ENCODE measurements at regions not wholly inside any gene's neighbourhood (a gene's known extent, or its start where the extent isn't known, plus 50 kb on each side); places are given as distances from the start of the nearest gene placed in this dataset.

- DNase-seq (ENCODE audit: low read depth, low spot score): no peak
- no peak for FAIRE-seq
- H3K36me3 ChIP-seq (ENCODE audit: control insufficient read depth in 2 of 2, insufficient read depth in 2 of 2, low read length in 1 of 2): no peaks in the 10 kb centered on the region
- H3K4me2 ChIP-seq (ENCODE audit: control insufficient read depth, insufficient read depth): no peak overlapping the region
- no peaks in the 10 kb centered on the region for H3K27me3 ChIP-seq (replicated peaks in 1 of 2; ENCODE audit: control insufficient read depth in 2 of 2, insufficient read depth in 2 of 2, low read length in 1 of 2)
- H2AFZ ChIP-seq (ENCODE audit: control insufficient read depth, low read depth, low read length): no peak overlapping the region
- H3K4me1 ChIP-seq (ENCODE audit: control insufficient read depth, insufficient read depth, low read length): no peaks in the 10 kb centered on the region
- WGBS (ENCODE audit: insufficient coverage, insufficient replicate concordance, low lambda C conversion rate, missing lambda C conversion rate): 48% methylated on average over 6 of the region's 6 CpGs
- ChIA-PET CTCF (no interaction called here), RAD21 (ENCODE audit: unreplicated experiment) (no interaction called here), POLR2A (no interaction called here), SMC1A (ENCODE audit: uncharacterized antibody, unreplicated experiment) (no interaction called here)
- no peak overlapping the region for H3K9ac ChIP-seq (ENCODE audit: control insufficient read depth, insufficient read depth, low read length)
- no peak overlapping the region for H3K4me3 ChIP-seq
- in situ Hi-C loops (cut with MboI): no loop called here
- no peaks in the 10 kb centered on the region for H3K79me2 ChIP-seq (ENCODE audit: control insufficient read depth, insufficient read depth, low read length)
- intact Hi-C loops (cut with micrococcal nuclease; ENCODE audit: unreplicated experiment): no loop called here
- no peak overlapping the region for H3K27ac ChIP-seq (ENCODE audit: control insufficient read depth, insufficient read depth)
- no peak for ATAC-seq
- BruUV-seq (replicated peaks): no TSS peak
- H3K9me3 ChIP-seq (replicated peaks; ENCODE audit: control insufficient read depth, insufficient read depth, low read length): no peaks in the 10 kb centered on the region
- H4K20me1 ChIP-seq (ENCODE audit: control insufficient read depth, insufficient read depth): no peaks in the 10 kb centered on the region
- no peak for TF ChIP-seq BCLAF1 (IDR thresholded peaks at IDR 0.05)
- TF ChIP-seq CBX3 (IDR thresholded peaks at IDR 0.05; ENCODE audit: borderline replicate concordance, low read depth): no peak
- TF ChIP-seq MAX (IDR thresholded peaks at IDR 0.05; ENCODE audit: low read depth, low read length): no peak
- TF ChIP-seq ZBTB11 (CRISPR knock-in tag; IDR thresholded peaks at IDR 0.05): no peak
- no peak for TF ChIP-seq CEBPZ (IDR thresholded peaks at IDR 0.05; ENCODE audit: low read depth, low read length)
- no peak for TF ChIP-seq REST (IDR thresholded peaks at IDR 0.05; ENCODE audit: low read depth, low read length)
- TF ChIP-seq JUND (IDR thresholded peaks at IDR 0.05; ENCODE audit: low read depth, low read length): no peak
- TF ChIP-seq ATF2 (IDR thresholded peaks at IDR 0.05; ENCODE audit: low read length): no peak
Observed at GRCh38 chr1:218557731-218558130, 212.6 kb downstream of the TGFB2 start.

Data from GM12878 (cell line).